SK-N-SH treated with all-trans-retinoic acid at 6 μM for 48 hours (cell line): ENCODE measurements at regions not wholly inside any gene's neighbourhood (a gene's known extent, or its start where the extent isn't known, plus 50 kb on each side); places are given as distances from the start of the nearest gene placed in this dataset.

Experiments used
- ATAC-seq: fragments of 200-7000 bp; cut with Tn5 transposase; 3 replicates; pipeline ENCODE4 v1.9.1; 2020; ENCODE audit warnings: mild to moderate bottlenecking, moderate library complexity
- BACH2 ChIP-seq: fragments of 250-450 bp; sonication (Bioruptor Pico); IDR thresholded peaks from 2 replicates; pipeline ENCODE4 v1.9.0; 2021; ENCODE audit warnings: mild to moderate bottlenecking, borderline replicate concordance
- CSDC2 ChIP-seq: fragments of 250-450 bp; sonication (Bioruptor Pico); IDR thresholded peaks from 2 replicates; pipeline ENCODE4 v1.5.0; 2020; ENCODE audit warnings: mild to moderate bottlenecking, moderate library complexity
- ESRRG ChIP-seq: fragments of 250-450 bp; sonication (Bioruptor Pico); IDR thresholded peaks from 2 replicates; pipeline ENCODE4 v1.6.1; 2021; ENCODE audit warnings: mild to moderate bottlenecking
- ISL1 ChIP-seq: fragments of 250-450 bp; sonication (Bioruptor Pico); IDR thresholded peaks from 2 replicates; pipeline ENCODE4 v2.1.2; 2022; ENCODE audit warnings: mild to moderate bottlenecking, moderate library complexity
- PATZ1 ChIP-seq: fragments of 250-450 bp; sonication (Bioruptor Pico); IDR thresholded peaks from 2 replicates; pipeline ENCODE4 v1.8.0; 2020; ENCODE audit warnings: mild to moderate bottlenecking, moderate library complexity, borderline replicate concordance
- POU6F1 ChIP-seq: fragments of 250-450 bp; sonication (Bioruptor Pico); IDR thresholded peaks from 2 replicates; pipeline ENCODE4 v1.8.0; 2021; ENCODE audit warnings: low read depth, mild to moderate bottlenecking, moderate library complexity, borderline replicate concordance
- PPARA ChIP-seq: fragments of 250-450 bp; sonication (Bioruptor Pico); IDR thresholded peaks from 2 replicates; pipeline ENCODE4 v1.5.0; 2020; ENCODE audit warnings: mild to moderate bottlenecking, borderline replicate concordance
- RARB ChIP-seq: fragments of 250-450 bp; sonication (Bioruptor Pico); IDR thresholded peaks from 2 replicates; pipeline ENCODE4 v1.8.0; 2021; ENCODE audit warnings: mild to moderate bottlenecking, moderate library complexity
- SNAI2 ChIP-seq: fragments of 250-450 bp; sonication (Bioruptor Pico); IDR thresholded peaks from 2 replicates; pipeline ENCODE4 v1.5.0; 2020; ENCODE audit warnings: mild to moderate bottlenecking, moderate library complexity
- TSHZ2 ChIP-seq: fragments of 250-450 bp; sonication (Bioruptor Pico); IDR thresholded peaks from 2 replicates; pipeline ENCODE4 v1.5.0; 2020; ENCODE audit warnings: mild to moderate bottlenecking, moderate library complexity
- ZC3H10 ChIP-seq: fragments of 250-450 bp; sonication (Bioruptor Pico); IDR thresholded peaks from 2 replicates; pipeline ENCODE4 v1.5.1; 2021; ENCODE audit warnings: mild to moderate bottlenecking, moderate library complexity
- ZFP3 ChIP-seq: fragments of 250-450 bp; sonication (Bioruptor Pico); IDR thresholded peaks from 2 replicates; pipeline ENCODE4 v1.5.0; 2020; ENCODE audit warnings: mild to moderate bottlenecking, moderate library complexity
- ZFP30 ChIP-seq: fragments of 450-650 bp; formaldehyde crosslinking; IDR thresholded peaks from 2 replicates; pipeline ENCODE4 v1.5.0; 2022; ENCODE audit warnings: mild to moderate bottlenecking, moderate library complexity
- ZNF565 ChIP-seq: fragments of 450-650 bp; formaldehyde crosslinking; conservative IDR thresholded peaks from 2 replicates; pipeline ENCODE4 v1.5.0; 2020; ENCODE audit warnings: low read depth, mild to moderate bottlenecking, moderate library complexity
- ZNF70 ChIP-seq: fragments of 450-650 bp; formaldehyde crosslinking; IDR thresholded peaks from 2 replicates; pipeline ENCODE4 v1.5.0; 2020; ENCODE audit warnings: mild to moderate bottlenecking, moderate library complexity
- ZNF8 ChIP-seq: fragments of 450-650 bp; formaldehyde crosslinking; IDR thresholded peaks from 2 replicates; pipeline ENCODE4 v1.5.0; 2020; ENCODE audit warnings: mild to moderate bottlenecking, moderate library complexity

- TF ChIP-seq ZFP3 (CRISPR knock-in tag) = no peak
- TF ChIP-seq POU6F1 (CRISPR knock-in tag) = no peak
- TF ChIP-seq TSHZ2 (CRISPR knock-in tag) = no peak
- TF ChIP-seq ZC3H10 (CRISPR knock-in tag) = no peak
- TF ChIP-seq ZNF8 (CRISPR knock-in tag) = no peak
- no peak for TF ChIP-seq ESRRG (CRISPR knock-in tag)
- TF ChIP-seq ZNF70 = no peak
- TF ChIP-seq RARB (CRISPR knock-in tag) = no peak
Observed at GRCh38 chr16:65793781-65794180, 572.7 kb upstream of the CDH5 start (continued).

- no peak for ATAC-seq
- no peak for TF ChIP-seq SNAI2
- no peak for TF ChIP-seq POU6F1 (CRISPR knock-in tag)
- TF ChIP-seq ISL1 = no peak
- no peak for TF ChIP-seq TSHZ2 (CRISPR knock-in tag)
- TF ChIP-seq ZFP30 = no peak
- no peak for TF ChIP-seq ZNF565 (CRISPR knock-in tag)
- TF ChIP-seq ZFP3 (CRISPR knock-in tag) = no peak
- TF ChIP-seq CSDC2 = no peak
Observed at GRCh38 chr16:65790768-65791167, 575.7 kb upstream of the CDH5 start.

- TF ChIP-seq BACH2 (CRISPR knock-in tag) (no peak), ESRRG (CRISPR knock-in tag) (no peak), PPARA (CRISPR knock-in tag) (no peak), ZNF70 (no peak), PATZ1 (CRISPR knock-in tag) (no peak), ZNF8 (CRISPR knock-in tag) (no peak)
- no peak for ATAC-seq
Observed at GRCh38 chr16:65789161-65789945, 577.1 kb upstream of the CDH5 start.
